Sciatic nerve (tissue), 2 donors: ENCODE measurements at regions not wholly inside any gene's neighbourhood (a gene's known extent, or its start where the extent isn't known, plus 50 kb on each side); places are given as distances from the start of the nearest gene placed in this dataset.

ENCODE experiments used
- ATAC-seq: fragments of 200-7000 bp; cut with Tn5 transposase; one replicate; pipeline ENCODE4 v1.9.1; 2020; ENCODE audit warnings: mild to moderate bottlenecking, moderate library complexity
- DNase-seq: peaks from one replicate; pipeline ENCODE4 v3.0.0-alpha.2; 2020; ENCODE audit warnings: low spot score
- intact Hi-C: fragments of 100-400 bp; cut with DNase I; formaldehyde crosslinking; loops from one replicate; pipeline ENCODE4 v1.14.2; 2022
- donor health status: DM: no; HTN: no; CAD: no.
- donor health status: DM: no; HTN: no; CAD: no.

DNA sequence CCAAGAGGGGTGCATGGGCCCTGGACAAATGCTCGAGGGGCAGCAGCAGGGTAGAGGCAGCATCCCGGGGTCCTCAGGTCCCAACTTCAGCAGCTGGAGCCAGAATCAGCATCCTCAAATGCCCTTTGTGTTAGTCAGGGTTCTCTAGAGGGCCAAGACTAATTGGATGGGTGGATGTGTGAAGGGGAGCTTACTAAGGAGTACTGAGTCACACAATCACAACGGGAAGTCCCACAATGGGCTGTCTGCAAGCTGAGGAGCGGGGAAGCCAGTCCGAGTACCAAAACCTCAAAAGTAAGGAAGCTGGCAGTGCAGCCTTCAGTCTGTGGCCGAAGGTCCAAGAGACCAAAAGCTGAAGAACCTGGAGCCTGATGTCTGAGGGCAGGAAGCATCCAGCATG, 162.9 kb upstream of the TCERG1L start:
- intact Hi-C loops = no loop called here
- ATAC-seq = no peak
- no peak for DNase-seq

GRCh38 chr10:131475043-131475442, 163.5 kb upstream of the TCERG1L start:
- ATAC-seq (no peak), DNase-seq (no peak)
- intact Hi-C loops = no loop called here

DNA sequence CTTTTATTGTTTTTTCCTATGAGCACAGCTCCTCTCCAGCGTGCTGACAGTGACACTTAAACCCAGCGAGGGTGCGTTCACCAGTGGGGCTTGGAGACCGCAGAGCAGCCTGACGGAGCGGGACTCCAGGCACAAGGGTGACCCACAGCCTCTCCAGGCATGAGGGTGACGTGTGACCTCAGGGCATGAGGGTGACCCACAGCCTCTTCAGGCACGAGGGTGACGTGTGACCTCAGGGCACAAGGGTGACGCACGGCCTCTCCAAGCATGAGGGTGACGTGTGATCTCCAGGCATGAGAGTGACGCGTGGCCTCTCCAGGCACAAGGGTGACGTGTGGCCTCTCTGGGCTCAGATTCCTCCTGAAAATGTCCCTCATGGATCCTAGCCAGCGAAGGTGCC, 164.3 kb upstream of the TCERG1L start:
- ATAC-seq (no peak), DNase-seq (no peak)
- intact Hi-C loops = no loop called here

DNA sequence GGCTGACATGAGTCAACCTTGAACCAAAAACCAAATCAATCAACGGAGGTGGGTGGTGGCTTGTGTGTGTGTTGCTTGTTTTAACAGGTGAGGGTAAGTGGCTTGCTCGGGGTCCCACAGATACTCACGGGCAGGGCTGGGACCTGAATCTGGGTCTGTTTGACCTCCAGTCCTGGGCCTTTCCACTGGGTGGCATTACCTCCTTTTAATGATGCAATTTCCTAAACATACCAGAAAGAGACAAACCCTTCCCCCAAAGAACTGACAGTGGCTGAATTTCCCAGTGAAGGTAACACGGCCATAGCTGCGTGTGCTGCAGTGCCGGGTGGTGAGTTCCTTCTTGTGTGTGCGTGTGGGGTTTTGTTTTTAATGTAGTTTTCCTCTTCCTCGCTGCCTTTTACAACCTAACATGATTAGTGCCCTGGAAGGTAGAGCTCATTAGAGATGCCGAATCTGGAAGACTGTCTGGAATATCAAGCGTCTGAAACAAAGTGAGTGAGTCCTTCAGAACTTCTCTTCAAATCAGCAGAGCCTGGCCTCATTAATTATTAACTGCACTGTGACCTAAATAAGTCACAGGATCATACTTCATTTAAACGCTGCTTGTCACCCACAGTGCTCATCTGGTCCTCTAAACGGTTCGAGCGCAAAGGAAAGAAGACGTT, 166.1 kb upstream of the TCERG1L start:
- no peak for ATAC-seq
- intact Hi-C loops = no loop called here
- DNase-seq = no peak

DNA sequence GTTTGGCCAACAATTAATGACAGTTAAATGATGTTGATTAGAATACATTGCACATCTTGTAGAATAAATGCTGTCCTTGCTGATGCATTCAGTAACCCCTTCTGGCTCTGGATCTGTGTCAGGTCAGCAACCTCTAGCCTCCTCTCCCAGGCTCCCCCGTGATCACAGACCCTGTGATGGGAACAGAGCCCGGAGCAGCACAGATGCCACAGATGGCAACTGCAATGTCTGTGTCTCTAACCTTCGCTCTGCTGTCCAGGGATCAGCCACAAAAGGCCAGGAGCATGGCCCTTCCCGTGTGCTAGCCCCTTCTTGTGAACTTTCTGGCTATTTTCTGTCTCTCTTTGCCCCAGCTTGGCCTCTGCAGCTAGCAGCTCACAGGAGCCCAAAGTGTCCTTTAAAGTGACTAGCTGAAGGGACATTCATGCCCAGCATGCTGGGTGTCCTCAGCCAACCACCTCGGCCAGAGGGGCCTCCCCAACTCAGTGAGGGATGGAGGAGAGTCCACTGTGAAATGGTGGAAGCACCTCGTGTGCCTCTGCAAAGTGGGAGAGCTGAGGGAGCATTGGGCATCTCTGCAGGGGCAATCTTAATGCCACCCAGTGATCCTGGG, 167.0 kb upstream of the TCERG1L start:
- DNase-seq (no peak), ATAC-seq (no peak)
- intact Hi-C loops = no loop called here

GRCh38 chr10:131480066-131480465, 168.5 kb upstream of the TCERG1L start:
- intact Hi-C loops = no loop called here
- DNase-seq (no peak), ATAC-seq (no peak)

DNA sequence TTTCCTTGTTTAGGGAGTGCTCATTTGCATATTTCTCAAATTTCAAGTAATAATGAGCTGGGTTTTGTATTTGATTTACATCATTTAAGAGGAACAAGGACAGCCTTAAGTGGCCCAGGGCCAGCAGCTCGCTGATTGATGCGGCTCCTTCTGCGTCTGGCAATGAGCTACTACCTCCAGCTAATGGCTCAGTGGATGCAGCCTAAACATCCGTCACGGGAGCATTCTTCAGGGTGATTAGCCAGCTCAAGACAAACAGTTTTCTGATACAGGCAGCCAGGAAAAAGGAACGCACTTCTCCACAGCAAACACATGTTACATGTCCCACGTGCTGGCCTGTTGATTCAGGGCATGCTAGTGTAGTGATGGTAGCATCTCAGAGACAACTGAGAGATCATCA, 169.3 kb upstream of the TCERG1L start:
- ATAC-seq (no peak), DNase-seq (no peak)
- intact Hi-C loops = no loop called here

GRCh38 chr10:131485732-131486131, 174.2 kb upstream of the TCERG1L start:
- intact Hi-C loops = no loop called here
- DNase-seq = no peak
- ATAC-seq = no peak

DNA sequence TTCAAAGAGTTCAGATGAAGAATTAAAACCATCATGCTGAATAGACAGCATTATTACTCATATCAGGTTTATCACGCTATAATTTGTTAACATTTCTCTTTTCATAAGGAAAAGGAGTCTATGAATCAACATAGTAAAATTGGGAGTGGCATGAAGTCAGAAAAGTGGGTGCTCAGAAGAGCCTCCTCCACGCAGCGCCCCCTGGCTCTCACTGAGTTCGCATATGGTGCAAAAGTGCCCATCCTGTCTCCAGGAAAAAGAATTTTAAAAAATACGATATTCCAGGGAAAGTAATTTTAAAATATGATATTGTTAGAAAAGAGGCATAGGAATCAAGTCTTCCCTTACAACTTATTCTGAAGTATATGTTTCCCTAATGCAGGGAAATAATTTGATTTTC, 176.3 kb upstream of the TCERG1L start:
- ATAC-seq (no peak), DNase-seq (no peak)
- intact Hi-C loops = no loop called here

GRCh38 chr10:131490991-131491594, 179.6 kb upstream of the TCERG1L start:
- ATAC-seq (no peak), DNase-seq (no peak)
- intact Hi-C loops = no loop called here

GRCh38 chr10:131492211-131492857, 180.8 kb upstream of the TCERG1L start:
- intact Hi-C loops = no loop called here
- ATAC-seq (no peak), DNase-seq (no peak)

GRCh38 chr10:131493432-131493831, 181.9 kb upstream of the TCERG1L start:
- no peak for DNase-seq
- intact Hi-C loops = no loop called here
- ATAC-seq = no peak

GRCh38 chr10:131494451-131494850, 182.9 kb upstream of the TCERG1L start:
- ATAC-seq (no peak), DNase-seq (no peak)
- intact Hi-C loops = no loop called here

DNA sequence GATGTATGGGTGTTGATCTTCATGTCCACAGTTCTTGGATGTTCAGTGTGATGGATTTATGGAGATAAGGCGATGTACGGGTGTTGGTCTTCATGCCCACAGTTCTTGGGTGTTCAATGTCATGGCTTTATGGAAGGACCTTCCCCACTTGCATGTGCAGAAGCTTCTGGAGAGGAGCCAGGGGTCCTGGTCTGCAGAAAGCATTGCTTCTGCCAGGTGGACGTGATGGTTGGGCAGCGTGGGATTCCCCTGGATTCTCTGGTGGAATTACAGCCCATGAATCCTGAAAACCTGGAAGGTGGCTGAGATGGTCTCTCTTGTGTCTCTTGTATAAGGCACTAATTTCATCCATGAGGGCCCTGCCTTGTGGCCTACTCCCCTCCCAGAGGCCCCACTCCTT, 183.7 kb upstream of the TCERG1L start:
- ATAC-seq (no peak), DNase-seq (no peak)
- intact Hi-C loops = no loop called here

DNA sequence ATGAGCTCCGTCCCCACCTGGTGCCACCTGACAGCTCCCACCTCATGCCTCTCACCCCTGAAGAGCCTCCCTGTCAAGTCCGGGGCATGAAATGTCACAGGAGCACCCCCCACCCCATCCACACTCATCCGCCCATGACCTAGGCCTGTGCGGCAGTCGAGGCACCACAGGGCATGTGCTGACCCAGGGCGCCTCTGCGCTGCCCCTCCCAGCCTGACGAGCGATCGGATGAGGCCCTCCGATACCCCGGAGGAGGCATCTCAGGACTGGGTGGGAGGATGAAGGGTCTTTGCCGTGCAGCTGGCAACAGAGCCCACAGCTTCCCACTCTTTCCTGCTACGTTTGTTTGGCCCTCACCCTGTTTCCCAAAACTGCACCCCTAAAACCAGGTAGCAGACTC, 184.4 kb upstream of the TCERG1L start:
- DNase-seq (no peak), ATAC-seq (no peak)
- intact Hi-C loops = no loop called here

DNA sequence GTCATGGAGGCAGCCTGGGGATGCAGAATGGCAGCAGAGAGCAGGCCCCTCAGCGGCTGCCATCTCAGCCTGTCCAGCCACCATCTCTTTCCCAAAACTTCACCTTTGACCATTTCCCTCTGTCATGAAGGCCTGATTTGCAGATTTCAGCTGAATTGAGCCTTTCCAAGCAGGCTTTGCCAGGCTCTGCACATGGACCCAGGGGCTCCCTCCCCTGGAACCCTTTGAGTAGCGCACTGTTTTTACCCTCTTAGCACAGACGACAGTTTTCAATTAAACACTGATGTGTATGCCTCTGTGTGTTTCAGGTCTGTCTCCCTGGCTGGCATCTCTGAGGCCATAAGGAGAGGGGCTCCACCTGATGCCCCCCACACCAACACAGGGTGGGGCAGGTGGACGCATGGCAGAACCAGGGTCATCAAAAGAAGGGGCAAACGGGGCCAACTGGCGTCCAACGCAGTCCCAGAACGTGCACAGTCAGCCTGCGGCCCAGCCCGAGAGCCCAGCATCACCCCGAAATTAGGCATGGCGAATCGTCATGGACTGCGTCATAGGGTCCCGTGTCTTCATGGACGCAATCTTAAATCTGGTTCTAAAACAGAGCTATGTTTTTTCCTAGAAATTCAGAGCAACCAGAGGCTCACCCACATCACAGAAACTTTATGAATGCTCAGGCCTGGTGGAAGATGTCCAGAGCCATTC, 185.0 kb upstream of the TCERG1L start:
- ATAC-seq (no peak), DNase-seq (no peak)
- intact Hi-C loops = no loop called here

DNA sequence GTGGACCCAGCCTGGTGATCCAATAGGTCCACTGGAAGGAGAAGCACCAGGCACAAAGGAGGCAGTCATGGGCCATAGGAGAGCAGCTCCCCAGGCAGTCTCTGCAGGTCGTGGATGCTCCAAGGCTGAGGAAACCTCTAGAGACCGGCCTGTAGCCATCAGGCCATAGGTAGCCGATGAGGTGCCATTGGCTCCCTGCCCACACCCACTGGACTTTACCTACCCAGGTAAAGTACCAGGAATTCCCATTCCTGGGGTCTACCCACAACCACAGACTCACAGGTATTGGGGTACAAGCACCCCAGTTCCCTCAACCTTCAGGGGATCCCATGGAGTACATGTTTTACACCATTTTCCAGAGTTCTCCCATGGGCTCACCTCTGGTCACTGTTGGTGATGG, 188.0 kb upstream of the TCERG1L start:
- intact Hi-C loops = no loop called here
- ATAC-seq (no peak), DNase-seq (no peak)

DNA sequence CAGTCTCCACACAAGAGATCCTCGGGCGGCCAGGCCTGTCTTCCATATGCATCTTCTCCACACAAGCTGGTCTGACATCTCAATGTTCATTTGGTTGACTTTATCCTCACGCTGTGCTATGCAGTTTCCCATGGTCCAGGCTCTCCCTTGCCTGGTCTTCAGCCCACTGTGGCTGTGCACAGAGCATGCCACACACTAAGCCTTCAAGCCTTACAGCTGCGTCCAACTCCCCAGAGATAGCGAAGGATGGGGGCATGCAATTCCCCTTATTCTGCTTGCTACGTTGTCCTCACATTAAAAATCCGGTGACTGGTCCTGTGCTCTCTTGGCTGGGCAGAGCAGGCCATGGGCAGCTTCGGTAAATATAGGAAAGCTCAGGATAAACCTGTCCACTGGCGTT, 188.7 kb upstream of the TCERG1L start:
- ATAC-seq (no peak), DNase-seq (no peak)
- intact Hi-C loops = no loop called here

GRCh38 chr10:131500892-131501291, 189.4 kb upstream of the TCERG1L start:
- no peak for ATAC-seq
- intact Hi-C loops = no loop called here

DNA sequence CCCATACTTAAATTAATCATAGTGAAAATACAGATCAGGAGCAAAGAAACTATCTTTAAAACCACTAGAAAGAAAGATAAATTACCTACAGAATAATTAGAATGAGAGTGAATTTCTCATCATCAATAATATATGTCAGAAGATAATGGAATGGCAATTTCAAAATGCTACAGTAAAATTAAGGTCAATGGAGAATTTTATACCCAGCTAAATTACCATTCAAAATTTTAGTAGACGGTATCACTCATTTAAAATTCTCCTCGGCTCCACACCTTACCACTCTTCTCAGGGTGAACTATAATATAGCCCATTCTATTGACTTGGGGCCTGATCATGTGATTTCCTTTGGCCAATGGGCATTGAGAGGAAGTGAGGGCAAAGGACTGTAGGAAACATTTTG, 192.5 kb upstream of the TCERG1L start:
- ATAC-seq (no peak), DNase-seq (no peak)
- intact Hi-C loops = no loop called here

More at GRCh38 chr10:131500892-131501291, 189.4 kb upstream of the TCERG1L start:
- DNase-seq = no peak
